Spleen (tissue), 7 donors: ENCODE measurements at regions not wholly inside any gene's neighbourhood (a gene's known extent, or its start where the extent isn't known, plus 50 kb on each side); places are given as distances from the start of the nearest gene placed in this dataset.

Experiments
- CTCF ChIP-seq, 11 experiments: fragments of 200-600 bp in 7 of 11; fragments of 450-650 bp in 4 of 11; sonication (generic) in 4 of 11; IDR thresholded peaks in 8 of 11; conservative IDR thresholded peaks in 3 of 11; 1 replicate in 7 of 11; 2 replicates in 4 of 11; pipeline versions ENCODE4 v1.4.0 to v1.8.0; 2016 to 2021; ENCODE audit warnings: antibody characterized with exemption in 11 of 11, inconsistent platforms in 4 of 11, mild to moderate bottlenecking in 1 of 11
- POLR2A ChIP-seq, 3 donors: fragments of 450-650 bp; IDR thresholded peaks; one replicate each; pipeline ENCODE4 v1.5.1; 2017; ENCODE audit warnings: antibody characterized with exemption in 3 of 3, mild to moderate bottlenecking in 1 of 3
- donor health status: DM: no; HTN: no; CAD: no; lungs with moderate emphysema.
- donor health status: DM: no; HTN: no; CAD: no.
- donor health status: DM: no; HTN: no; CAD: no.

GRCh38 chr11:28619846-28620540 lies 511.8 kb downstream of the METTL15 start:
- TF ChIP-seq CTCF (IDR thresholded peaks at IDR 0.05 in 8 of 11, conservative IDR thresholded peaks at IDR 0.05 in 3 of 11) (no peak), POLR2A (IDR thresholded peaks at IDR 0.05) (no peak)
